ENCODE measurements at regions not wholly inside any gene's neighbourhood (a gene's known extent, or its start where the extent isn't known, plus 50 kb on each side); places are given as distances from the start of the nearest gene placed in this dataset.

GRCh38 chr6:105875974-105876640 lies 210.0 kb upstream of the PRDM1 start:
- Histone ChIP-seq H3K27me3 (ENCODE audit: insufficient read depth in 3 of 3, low read length in 2 of 3) (peaks cover 0 to 4% (median 0%) of the 10 kb centered on the region in 3 donors), H3K9me3 (no peaks in the 10 kb centered on the region), H3K36me3 (ENCODE audit: insufficient read depth in 1 of 2, low read depth in 1 of 2) (no peaks in the 10 kb centered on the region), H3K4me1 (no peaks in the 10 kb centered on the region), H3K27ac (no peak overlapping the region), H3K4me3 (no peak overlapping the region)
- TF ChIP-seq CTCF (IDR thresholded peaks at IDR 0.05), result no peak
- intact Hi-C loops (cut with DNase I), result no loop called here
- no peak for DNase-seq
- ATAC-seq, result no peak
- 24 to 42% (median 42%) methylated on average over 11 of the region's 11 CpGs for WGBS, 3 donors

GRCh38 chr6:105874835-105875626 lies 211.1 kb upstream of the PRDM1 start:
- H3K27ac ChIP-seq, result no peak overlapping the region
- H3K27me3 ChIP-seq (ENCODE audit: insufficient read depth in 3 of 3, low read length in 2 of 3), result peaks cover 0 to 4% (median 0%) of the 10 kb centered on the region in 3 donors
- intact Hi-C loops (cut with DNase I), result no loop called here
- H3K4me3 ChIP-seq, result no peak overlapping the region
- H3K36me3 ChIP-seq (ENCODE audit: insufficient read depth in 1 of 2, low read depth in 1 of 2), result no peaks in the 10 kb centered on the region
- H3K9me3 ChIP-seq, result no peaks in the 10 kb centered on the region
- no peaks in the 10 kb centered on the region for H3K4me1 ChIP-seq
- ATAC-seq (no peak), DNase-seq (no peak)
- 83 to 96% (median 83%) methylated on average over 8 of the region's 8 CpGs for WGBS, 3 donors
- no peak for TF ChIP-seq CTCF (IDR thresholded peaks at IDR 0.05)

GRCh38 chr6:105873799-105874198 lies 212.3 kb upstream of the PRDM1 start:
- Histone ChIP-seq H3K27me3 (ENCODE audit: insufficient read depth in 3 of 3, low read length in 2 of 3) (peaks cover 0 to 4% (median 0%) of the 10 kb centered on the region in 3 donors), H3K36me3 (ENCODE audit: insufficient read depth in 1 of 2, low read depth in 1 of 2) (no peaks in the 10 kb centered on the region), H3K27ac (no peak overlapping the region), H3K9me3 (no peaks in the 10 kb centered on the region), H3K4me3 (no peak overlapping the region), H3K4me1 (no peaks in the 10 kb centered on the region)
- intact Hi-C loops (cut with DNase I), result no loop called here
- no peak for DNase-seq
- WGBS, 3 donors, result 52 to 90% (median 54%) methylated on average over 3 of the region's 3 CpGs
- ATAC-seq, result no peak
- no peak for TF ChIP-seq CTCF (IDR thresholded peaks at IDR 0.05)

- no peak overlapping the region for H3K27ac ChIP-seq
These were observed 212.9 kb upstream of the PRDM1 start for GRCh38 chr6:105873211-105873704.

More at GRCh38 chr6:105873211-105873704, 212.9 kb upstream of the PRDM1 start:
- Histone ChIP-seq H3K4me3 (no peak overlapping the region), H3K36me3 (ENCODE audit: insufficient read depth in 1 of 2, low read depth in 1 of 2) (no peaks in the 10 kb centered on the region), H3K4me1 (no peaks in the 10 kb centered on the region), H3K9me3 (no peaks in the 10 kb centered on the region), H3K27me3 (ENCODE audit: insufficient read depth in 3 of 3, low read length in 2 of 3) (peaks cover 0 to 1% (median 0%) of the 10 kb centered on the region in 3 donors)
- ATAC-seq (no peak), DNase-seq (no peak)
- intact Hi-C loops (cut with DNase I), result no loop called here
- TF ChIP-seq CTCF (IDR thresholded peaks at IDR 0.05), result no peak
- 51 to 55% (median 51%) methylated on average over 2 of the region's 2 CpGs for WGBS, 3 donors

All from psoas muscle (tissue), 7 donors.